H1 (cell line): ENCODE measurements at regions not wholly inside any gene's neighbourhood (a gene's known extent, or its start where the extent isn't known, plus 50 kb on each side); places are given as distances from the start of the nearest gene placed in this dataset.

Source experiments
- CBX5 ChIP-seq: fragments of 300-800, 300-1000 bp; sonication (generic); IDR thresholded peaks from 2 replicates; pipeline ENCODE4 v1.7.1; 2016; ENCODE audit warnings: antibody characterized with exemption, low read length, low read depth
- SP1 ChIP-seq: IDR thresholded peaks from 2 replicates; pipeline ENCODE4 v1.6.1; 2011; ENCODE audit warnings: low read depth, low read length
- TF ChIP-seq, protein P1 (sequence below): IDR thresholded peaks from 2 replicates; pipeline ENCODE4 v1.6.1; 2011; ENCODE audit warnings: low read length, improper control_type of control experiment
- TF ChIP-seq, protein P2 (sequence below), 3 experiments: IDR thresholded peaks; 1 replicate in 2 of 3; 2 replicates in 1 of 3; pipeline versions ENCODE4 v1.5.1 to v1.6.1; 2011; ENCODE audit warnings: low read length in 3 of 3, mild to moderate bottlenecking in 3 of 3, inconsistent platforms in 2 of 3, low read depth in 1 of 3, moderate library complexity in 1 of 3; ENCODE audit not compliant: insufficient read depth in 1 of 3; ENCODE audit errors: control extremely low read depth in 1 of 3

DNA sequence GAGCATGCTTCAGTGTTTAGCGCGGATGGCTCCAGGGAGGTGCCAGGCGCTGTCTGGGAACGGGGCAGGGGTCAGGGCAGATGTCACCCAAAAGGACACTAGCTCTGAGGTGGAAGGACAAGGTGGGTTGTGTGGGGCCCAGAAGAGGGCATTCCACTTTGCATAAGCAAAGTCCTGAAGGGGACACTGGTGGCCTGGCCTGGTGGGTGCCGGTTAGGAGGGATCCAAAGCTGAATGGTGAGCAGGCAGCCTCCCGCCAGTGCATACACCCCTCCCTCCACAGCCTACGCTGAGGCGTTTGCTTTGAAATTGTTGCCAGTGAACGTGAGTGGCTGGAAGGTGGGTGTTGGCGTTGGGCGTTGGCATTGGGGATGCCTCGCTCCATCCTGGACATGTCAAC is 192.1 kb downstream of the BMP7 start:
- TF ChIP-seq, protein P1, sequence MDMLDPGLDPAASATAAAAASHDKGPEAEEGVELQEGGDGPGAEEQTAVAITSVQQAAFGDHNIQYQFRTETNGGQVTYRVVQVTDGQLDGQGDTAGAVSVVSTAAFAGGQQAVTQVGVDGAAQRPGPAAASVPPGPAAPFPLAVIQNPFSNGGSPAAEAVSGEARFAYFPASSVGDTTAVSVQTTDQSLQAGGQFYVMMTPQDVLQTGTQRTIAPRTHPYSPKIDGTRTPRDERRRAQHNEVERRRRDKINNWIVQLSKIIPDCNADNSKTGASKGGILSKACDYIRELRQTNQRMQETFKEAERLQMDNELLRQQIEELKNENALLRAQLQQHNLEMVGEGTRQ = no peak
- TF ChIP-seq CBX5 (no peak), SP1 (no peak)
- TF ChIP-seq, protein P2, sequence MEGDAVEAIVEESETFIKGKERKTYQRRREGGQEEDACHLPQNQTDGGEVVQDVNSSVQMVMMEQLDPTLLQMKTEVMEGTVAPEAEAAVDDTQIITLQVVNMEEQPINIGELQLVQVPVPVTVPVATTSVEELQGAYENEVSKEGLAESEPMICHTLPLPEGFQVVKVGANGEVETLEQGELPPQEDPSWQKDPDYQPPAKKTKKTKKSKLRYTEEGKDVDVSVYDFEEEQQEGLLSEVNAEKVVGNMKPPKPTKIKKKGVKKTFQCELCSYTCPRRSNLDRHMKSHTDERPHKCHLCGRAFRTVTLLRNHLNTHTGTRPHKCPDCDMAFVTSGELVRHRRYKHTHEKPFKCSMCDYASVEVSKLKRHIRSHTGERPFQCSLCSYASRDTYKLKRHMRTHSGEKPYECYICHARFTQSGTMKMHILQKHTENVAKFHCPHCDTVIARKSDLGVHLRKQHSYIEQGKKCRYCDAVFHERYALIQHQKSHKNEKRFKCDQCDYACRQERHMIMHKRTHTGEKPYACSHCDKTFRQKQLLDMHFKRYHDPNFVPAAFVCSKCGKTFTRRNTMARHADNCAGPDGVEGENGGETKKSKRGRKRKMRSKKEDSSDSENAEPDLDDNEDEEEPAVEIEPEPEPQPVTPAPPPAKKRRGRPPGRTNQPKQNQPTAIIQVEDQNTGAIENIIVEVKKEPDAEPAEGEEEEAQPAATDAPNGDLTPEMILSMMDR (IDR thresholded peaks at IDR 0.05; ENCODE audit: control extremely low read depth in 1 of 3, insufficient read depth in 1 of 3, low read depth in 1 of 3, low read length in 3 of 3) = no peak
